GM12878 (cell line): ENCODE measurements at regions not wholly inside any gene's neighbourhood (a gene's known extent, or its start where the extent isn't known, plus 50 kb on each side); places are given as distances from the start of the nearest gene placed in this dataset.

Experiments
- CUX1 ChIP-seq: IDR thresholded peaks from 2 replicates; pipeline ENCODE4 v1.6.1; 2012; ENCODE audit warnings: improper control_type of control experiment, low read depth, low read length; ENCODE audit not compliant: insufficient replicate concordance
- FOXM1 ChIP-seq: IDR thresholded peaks from 2 replicates; pipeline ENCODE4 v1.6.1; 2012; ENCODE audit warnings: low read depth, mild to moderate bottlenecking, inconsistent platforms, low read length, moderate library complexity
- IRF5 ChIP-seq: fragments of 450-650 bp; IDR thresholded peaks from 2 replicates; pipeline ENCODE4 v1.6.1; 2017; ENCODE audit warnings: borderline replicate concordance
- RB1 ChIP-seq: fragments of 450-650 bp; formaldehyde crosslinking; IDR thresholded peaks from 2 replicates; pipeline ENCODE4 v1.6.1; 2017; ENCODE audit warnings: mild to moderate bottlenecking, borderline replicate concordance
- SUPT20H ChIP-seq: IDR thresholded peaks from 2 replicates; pipeline ENCODE4 v1.6.1; 2011; ENCODE audit warnings: low read depth, mild to moderate bottlenecking, low read length, moderate library complexity, borderline replicate concordance; ENCODE audit not compliant: control insufficient read depth
- USF1 ChIP-seq: IDR thresholded peaks from 2 replicates; pipeline ENCODE4 v1.6.1; 2011; ENCODE audit warnings: borderline replicate concordance, low read depth, mild to moderate bottlenecking, moderate library complexity, mixed read lengths, low read length; ENCODE audit not compliant: insufficient read depth; ENCODE audit errors: extremely low read length
- YBX1 ChIP-seq: fragments of 450-650 bp; IDR thresholded peaks from 2 replicates; pipeline ENCODE4 v1.6.1; 2016; ENCODE audit warnings: antibody characterized with exemption
- ZBTB33 ChIP-seq: fragments of 450-650 bp; IDR thresholded peaks from 2 replicates; pipeline ENCODE4 v1.6.1; 2017; ENCODE audit warnings: mild to moderate bottlenecking
- ZSCAN29 ChIP-seq: fragments of 450-650 bp; IDR thresholded peaks from 2 replicates; pipeline ENCODE4 v1.6.1; 2017; ENCODE audit warnings: mild to moderate bottlenecking, moderate library complexity

- TF ChIP-seq CUX1 (no peak), IRF5 (no peak), ZSCAN29 (no peak), RB1 (no peak), FOXM1 (no peak), ZBTB33 (no peak), USF1 (no peak), SUPT20H (no peak), YBX1 (no peak)
Measured at GRCh38 chr6:150494241-150494640, 105.4 kb upstream of the PLEKHG1 start (continued).
